ENCODE measurements at regions not wholly inside any gene's neighbourhood (a gene's known extent, or its start where the extent isn't known, plus 50 kb on each side); places are given as distances from the start of the nearest gene placed in this dataset.

GRCh38 chr20:23230766-23231385, 119.7 kb upstream of the NXT1 start:
- Histone ChIP-seq H3K4me3 (ENCODE audit: insufficient read length, low read depth) (no peak overlapping the region), H3K27me3 (ENCODE audit: insufficient read depth, insufficient read length) (no peaks in the 10 kb centered on the region), H3K9ac (ENCODE audit: insufficient read length, low read depth) (no peak overlapping the region), H3K4me1 (ENCODE audit: insufficient read depth, insufficient read length) (no peaks in the 10 kb centered on the region), H3K9me3 (ENCODE audit: insufficient read depth, low read length) (peaks cover 31% of the 10 kb centered on the region; the same call in 1 of the 2 replicates), H3K36me3 (ENCODE audit: insufficient read depth, insufficient read length, low read length) (no peaks in the 10 kb centered on the region)
- no peak for DNase-seq (ENCODE audit: low read depth, low spot score)
- TF ChIP-seq SUZ12 (IDR thresholded peaks at IDR 0.05; ENCODE audit: extremely low read depth, insufficient read depth, insufficient read length), result no peak
- no peak for TF ChIP-seq ZNF274 (IDR thresholded peaks at IDR 0.05; ENCODE audit: low read depth, low read length)
- TF ChIP-seq YY1 (IDR thresholded peaks at IDR 0.05; ENCODE audit: insufficient read depth, insufficient read length), result no peak

GRCh38 chr20:23229989-23230388, 120.6 kb upstream of the NXT1 start:
- Histone ChIP-seq H3K4me3 (ENCODE audit: insufficient read length, low read depth) (no peak overlapping the region), H3K9ac (ENCODE audit: insufficient read length, low read depth) (no peak overlapping the region), H3K4me1 (ENCODE audit: insufficient read depth, insufficient read length) (no peaks in the 10 kb centered on the region), H3K36me3 (ENCODE audit: insufficient read depth, insufficient read length, low read length) (no peaks in the 10 kb centered on the region), H3K9me3 (ENCODE audit: insufficient read depth, low read length) (peaks cover 29% of the 10 kb centered on the region; the same call in 1 of the 2 replicates), H3K27me3 (ENCODE audit: insufficient read depth, insufficient read length) (no peaks in the 10 kb centered on the region)
- no peak for TF ChIP-seq ZNF274 (IDR thresholded peaks at IDR 0.05; ENCODE audit: low read depth, low read length)
- TF ChIP-seq YY1 (IDR thresholded peaks at IDR 0.05; ENCODE audit: insufficient read depth, insufficient read length), result no peak
- TF ChIP-seq SUZ12 (IDR thresholded peaks at IDR 0.05; ENCODE audit: extremely low read depth, insufficient read depth, insufficient read length), result no peak
- no peak for DNase-seq (ENCODE audit: low read depth, low spot score)

DNA sequence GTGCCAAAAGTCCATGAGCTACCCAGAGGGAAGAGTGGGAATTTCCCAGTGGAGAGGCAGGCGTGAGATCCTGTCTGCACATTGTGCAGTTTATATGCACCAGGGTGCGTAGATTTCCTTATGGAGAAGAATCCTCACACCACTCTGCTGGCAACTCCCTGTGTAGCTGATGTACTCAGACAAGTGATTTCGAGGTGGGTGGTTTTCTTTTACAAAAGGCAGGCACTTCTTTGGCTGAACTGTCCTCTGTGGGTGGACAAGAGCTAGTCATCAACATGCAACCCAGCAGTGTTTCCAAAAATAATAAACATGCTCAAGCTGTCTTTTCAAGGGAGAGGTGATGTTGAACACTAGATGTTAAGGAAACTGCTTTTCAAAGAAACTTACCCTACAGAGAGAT, 121.7 kb upstream of the NXT1 start:
- Histone ChIP-seq H3K9ac (ENCODE audit: insufficient read length, low read depth) (no peak overlapping the region), H3K9me3 (ENCODE audit: insufficient read depth, low read length) (peaks cover 21% of the 10 kb centered on the region; the same call in 1 of the 2 replicates), H3K36me3 (ENCODE audit: insufficient read depth, insufficient read length, low read length) (no peaks in the 10 kb centered on the region), H3K4me1 (ENCODE audit: insufficient read depth, insufficient read length) (no peaks in the 10 kb centered on the region), H3K27me3 (ENCODE audit: insufficient read depth, insufficient read length) (no peaks in the 10 kb centered on the region), H3K4me3 (ENCODE audit: insufficient read length, low read depth) (no peak overlapping the region)
- no peak for TF ChIP-seq SUZ12 (IDR thresholded peaks at IDR 0.05; ENCODE audit: extremely low read depth, insufficient read depth, insufficient read length)
- TF ChIP-seq ZNF274 (IDR thresholded peaks at IDR 0.05; ENCODE audit: low read depth, low read length), result no peak
- no peak for TF ChIP-seq YY1 (IDR thresholded peaks at IDR 0.05; ENCODE audit: insufficient read depth, insufficient read length)
- no peak for DNase-seq (ENCODE audit: low read depth, low spot score)

DNA sequence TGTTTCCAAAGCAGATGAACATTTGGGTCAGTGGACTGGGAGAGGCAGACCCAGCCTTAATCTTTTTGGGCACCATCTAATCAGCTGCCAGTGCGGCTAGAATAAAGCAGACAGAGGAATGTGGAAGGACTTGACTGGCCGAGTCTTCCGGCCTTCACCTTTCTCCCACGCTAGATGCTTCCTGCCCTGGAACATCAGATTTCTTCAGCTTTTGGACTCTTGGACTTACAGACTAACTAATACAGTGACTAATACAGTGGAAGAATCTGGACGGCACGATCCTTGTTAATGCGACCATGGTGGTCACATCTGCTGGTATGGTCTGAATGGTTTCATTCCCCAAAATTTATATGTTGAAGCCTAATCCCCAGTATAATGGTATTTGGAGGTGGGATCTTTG, 122.6 kb upstream of the NXT1 start:
- H3K27me3 ChIP-seq (ENCODE audit: insufficient read depth, insufficient read length), result no peaks in the 10 kb centered on the region
- H3K36me3 ChIP-seq (ENCODE audit: insufficient read depth, insufficient read length, low read length), result no peaks in the 10 kb centered on the region
- H3K9me3 ChIP-seq (ENCODE audit: insufficient read depth, low read length), result peaks cover 17% of the 10 kb centered on the region; the same call in 1 of the 2 replicates
- TF ChIP-seq YY1 (IDR thresholded peaks at IDR 0.05; ENCODE audit: insufficient read depth, insufficient read length), result no peak
- no peak for TF ChIP-seq SUZ12 (IDR thresholded peaks at IDR 0.05; ENCODE audit: extremely low read depth, insufficient read depth, insufficient read length)
- no peak for TF ChIP-seq ZNF274 (IDR thresholded peaks at IDR 0.05; ENCODE audit: low read depth, low read length)
- no peak overlapping the region for H3K9ac ChIP-seq (ENCODE audit: insufficient read length, low read depth)
- no peaks in the 10 kb centered on the region for H3K4me1 ChIP-seq (ENCODE audit: insufficient read depth, insufficient read length)
- no peak for DNase-seq (ENCODE audit: low read depth, low spot score)
- no peak overlapping the region for H3K4me3 ChIP-seq (ENCODE audit: insufficient read length, low read depth)

- Histone ChIP-seq H3K9ac (ENCODE audit: insufficient read length, low read depth) (no peak overlapping the region), H3K4me3 (ENCODE audit: insufficient read length, low read depth) (no peak overlapping the region), H3K27me3 (ENCODE audit: insufficient read depth, insufficient read length) (no peaks in the 10 kb centered on the region), H3K9me3 (ENCODE audit: insufficient read depth, low read length) (peaks cover 10% of the 10 kb centered on the region; the same call in 1 of the 2 replicates), H3K36me3 (ENCODE audit: insufficient read depth, insufficient read length, low read length) (no peaks in the 10 kb centered on the region), H3K4me1 (ENCODE audit: insufficient read depth, insufficient read length) (no peaks in the 10 kb centered on the region)
- TF ChIP-seq ZNF274 (IDR thresholded peaks at IDR 0.05; ENCODE audit: low read depth, low read length) (no peak), YY1 (IDR thresholded peaks at IDR 0.05; ENCODE audit: insufficient read depth, insufficient read length) (no peak), SUZ12 (IDR thresholded peaks at IDR 0.05; ENCODE audit: extremely low read depth, insufficient read depth, insufficient read length) (no peak)
- DNase-seq (ENCODE audit: low read depth, low spot score), result no peak
Measured at GRCh38 chr20:23227274-23227673, 123.3 kb upstream of the NXT1 start.

DNA sequence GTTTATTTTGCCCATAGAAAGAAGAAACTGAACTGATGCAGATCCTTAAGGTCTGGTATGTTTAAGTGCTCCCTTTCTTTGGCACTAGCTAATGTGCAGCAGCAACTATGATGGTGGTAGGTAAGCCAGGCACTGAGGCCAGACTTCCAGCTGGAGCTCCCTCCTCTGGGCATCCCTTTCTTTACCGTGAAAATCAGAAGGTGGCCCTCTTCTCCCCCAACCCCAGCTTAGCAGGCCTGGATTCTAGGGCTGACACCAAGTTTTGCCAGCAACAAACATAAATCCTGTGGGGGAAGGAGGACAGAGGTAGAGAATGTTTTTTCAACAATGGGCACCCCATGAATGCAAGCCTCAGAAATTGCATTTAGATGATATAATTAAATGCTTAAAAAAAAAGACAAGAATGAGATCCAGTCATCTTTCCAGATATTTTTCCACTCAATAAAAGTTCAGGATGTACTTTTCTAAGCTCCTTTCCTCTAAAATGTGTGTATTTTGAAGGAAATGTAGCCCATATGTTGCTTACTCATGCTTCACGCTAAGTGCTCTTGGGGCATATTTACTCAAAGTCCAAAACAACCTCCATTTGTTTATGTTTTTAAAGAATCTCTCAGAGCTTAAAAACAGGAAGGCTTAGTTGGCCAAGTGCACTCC, 123.9 kb upstream of the NXT1 start:
- H3K9me3 ChIP-seq (ENCODE audit: insufficient read depth, low read length), result peaks cover 6% of the 10 kb centered on the region; the same call in 1 of the 2 replicates
- no peaks in the 10 kb centered on the region for H3K36me3 ChIP-seq (ENCODE audit: insufficient read depth, insufficient read length, low read length)
- no peak for DNase-seq (ENCODE audit: low read depth, low spot score)
- no peaks in the 10 kb centered on the region for H3K4me1 ChIP-seq (ENCODE audit: insufficient read depth, insufficient read length)
- H3K4me3 ChIP-seq (ENCODE audit: insufficient read length, low read depth), result no peak overlapping the region
- TF ChIP-seq ZNF274 (IDR thresholded peaks at IDR 0.05; ENCODE audit: low read depth, low read length) (no peak), SUZ12 (IDR thresholded peaks at IDR 0.05; ENCODE audit: extremely low read depth, insufficient read depth, insufficient read length) (no peak), YY1 (IDR thresholded peaks at IDR 0.05; ENCODE audit: insufficient read depth, insufficient read length) (no peak)
- no peak overlapping the region for H3K9ac ChIP-seq (ENCODE audit: insufficient read length, low read depth)
- no peaks in the 10 kb centered on the region for H3K27me3 ChIP-seq (ENCODE audit: insufficient read depth, insufficient read length)

GRCh38 chr20:23225407-23226060, 125.1 kb upstream of the NXT1 start:
- H3K9ac ChIP-seq (ENCODE audit: insufficient read length, low read depth), result no peak overlapping the region
- H3K4me3 ChIP-seq (ENCODE audit: insufficient read length, low read depth), result no peak overlapping the region
- DNase-seq (ENCODE audit: low read depth, low spot score), result no peak
- no peaks in the 10 kb centered on the region for H3K36me3 ChIP-seq (ENCODE audit: insufficient read depth, insufficient read length, low read length)
- H3K9me3 ChIP-seq (ENCODE audit: insufficient read depth, low read length), result no peaks in the 10 kb centered on the region
- TF ChIP-seq YY1 (IDR thresholded peaks at IDR 0.05; ENCODE audit: insufficient read depth, insufficient read length) (no peak), SUZ12 (IDR thresholded peaks at IDR 0.05; ENCODE audit: extremely low read depth, insufficient read depth, insufficient read length) (no peak), ZNF274 (IDR thresholded peaks at IDR 0.05; ENCODE audit: low read depth, low read length) (no peak)
- no peaks in the 10 kb centered on the region for H3K4me1 ChIP-seq (ENCODE audit: insufficient read depth, insufficient read length)
- H3K27me3 ChIP-seq (ENCODE audit: insufficient read depth, insufficient read length), result no peaks in the 10 kb centered on the region
